NCI-H748 treated with DMSO at 0.1 percent for 48 hours (cell line): ENCODE measurements at regions not wholly inside any gene's neighbourhood (a gene's known extent, or its start where the extent isn't known, plus 50 kb on each side); places are given as distances from the start of the nearest gene placed in this dataset.

Experiments
- DNase-seq: peaks from one replicate; lab custom pipeline; 2025; lab: John Stamatoyannopoulos, UW

DNA sequence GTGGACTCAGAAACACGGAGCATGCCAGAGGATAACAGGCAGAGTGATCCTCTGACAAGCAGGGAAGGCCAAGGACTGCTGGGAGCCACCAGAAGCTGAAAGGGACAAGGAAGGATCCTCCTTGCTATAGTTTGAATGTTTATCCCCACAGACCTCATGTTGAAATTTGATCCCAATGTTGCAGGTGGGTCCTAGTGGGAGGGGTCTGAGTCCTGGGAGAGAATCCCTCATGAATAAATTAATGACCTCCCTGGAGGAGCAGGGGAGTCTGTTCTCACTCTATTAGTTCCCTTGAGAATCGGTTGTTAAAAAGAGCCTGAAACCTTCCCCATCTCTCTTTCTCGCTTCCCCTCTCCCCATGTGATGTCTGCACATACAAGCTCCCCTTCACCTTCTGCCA lies 124.4 kb downstream of the FBXO15 start:
- DNase-seq: peak; percentile 11

DNA sequence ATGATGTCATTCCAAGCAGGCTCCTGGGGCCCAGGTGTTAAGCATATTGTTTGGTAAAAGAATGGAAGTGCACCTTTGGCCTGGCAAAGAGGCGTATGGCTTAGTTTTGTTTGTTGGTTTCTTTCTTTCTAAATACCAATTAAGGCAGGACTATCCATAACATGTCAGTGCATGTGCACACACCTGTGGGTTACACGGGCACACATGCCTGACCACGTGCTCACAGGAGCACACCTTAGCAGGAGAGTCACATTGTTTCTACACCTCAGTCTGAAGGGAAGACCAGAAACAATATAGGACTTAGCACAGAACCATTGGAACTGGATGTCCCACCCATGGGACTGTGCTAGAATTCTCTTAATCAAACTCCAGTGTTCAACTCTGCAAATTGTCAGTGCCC lies 127.8 kb downstream of the FBXO15 start:
- no peak for DNase-seq

DNA sequence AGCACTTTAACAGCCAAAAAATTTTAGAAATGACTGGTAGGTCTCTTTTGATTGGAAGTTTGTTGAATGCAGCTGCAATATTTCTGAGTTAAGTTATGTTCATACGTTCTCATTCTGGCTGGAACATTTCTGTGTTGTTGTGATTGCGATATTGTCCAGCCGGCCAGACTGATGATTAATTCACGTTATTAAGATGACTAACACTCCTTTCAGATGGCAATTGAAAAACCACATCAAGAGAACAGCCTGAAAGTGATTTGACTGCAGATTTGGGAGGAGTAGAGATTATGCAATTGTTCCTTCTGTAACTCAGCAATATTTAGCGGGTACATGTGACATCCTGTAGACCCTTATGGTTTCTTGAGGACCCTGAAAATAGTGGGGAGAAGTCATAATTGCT lies 133.7 kb downstream of the FBXO15 start:
- DNase-seq: no peak

DNA sequence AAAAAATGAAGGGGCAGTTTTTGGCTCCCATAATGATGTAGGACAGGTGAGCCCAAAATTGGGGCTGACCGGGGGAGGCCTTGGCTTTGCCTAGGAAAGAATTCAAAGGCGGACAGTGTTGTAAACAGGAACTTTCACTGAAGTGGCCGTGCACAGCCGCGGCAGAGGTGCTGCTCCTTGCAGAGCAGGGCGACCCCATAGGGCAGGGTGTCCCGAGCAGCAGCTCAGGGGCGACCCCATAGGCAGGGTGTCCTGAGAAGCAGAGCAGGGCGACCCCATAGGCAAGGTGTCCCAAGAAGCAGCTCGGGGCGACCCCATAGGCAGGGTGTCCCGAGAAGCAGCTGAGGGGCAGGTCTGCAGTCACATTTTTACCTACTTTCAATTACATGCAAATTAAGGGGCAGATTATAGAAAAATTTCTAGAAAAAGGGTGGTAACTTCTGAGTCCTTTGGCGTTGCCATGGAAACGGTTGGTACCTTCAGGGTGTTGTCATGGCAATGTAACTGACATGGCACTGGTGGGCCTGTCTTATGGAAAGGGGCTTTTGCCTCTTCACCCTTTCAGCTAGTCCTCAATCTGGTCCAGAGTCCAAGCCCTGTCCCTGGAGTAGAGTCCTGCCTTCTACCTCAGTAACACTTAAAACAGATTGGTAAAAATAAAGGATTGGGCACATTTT lies 134.5 kb downstream of the FBXO15 start:
- DNase-seq: no peak

GRCh38 chr18:74006143-74006542 lies 141.5 kb downstream of the FBXO15 start:
- no peak for DNase-seq

DNA sequence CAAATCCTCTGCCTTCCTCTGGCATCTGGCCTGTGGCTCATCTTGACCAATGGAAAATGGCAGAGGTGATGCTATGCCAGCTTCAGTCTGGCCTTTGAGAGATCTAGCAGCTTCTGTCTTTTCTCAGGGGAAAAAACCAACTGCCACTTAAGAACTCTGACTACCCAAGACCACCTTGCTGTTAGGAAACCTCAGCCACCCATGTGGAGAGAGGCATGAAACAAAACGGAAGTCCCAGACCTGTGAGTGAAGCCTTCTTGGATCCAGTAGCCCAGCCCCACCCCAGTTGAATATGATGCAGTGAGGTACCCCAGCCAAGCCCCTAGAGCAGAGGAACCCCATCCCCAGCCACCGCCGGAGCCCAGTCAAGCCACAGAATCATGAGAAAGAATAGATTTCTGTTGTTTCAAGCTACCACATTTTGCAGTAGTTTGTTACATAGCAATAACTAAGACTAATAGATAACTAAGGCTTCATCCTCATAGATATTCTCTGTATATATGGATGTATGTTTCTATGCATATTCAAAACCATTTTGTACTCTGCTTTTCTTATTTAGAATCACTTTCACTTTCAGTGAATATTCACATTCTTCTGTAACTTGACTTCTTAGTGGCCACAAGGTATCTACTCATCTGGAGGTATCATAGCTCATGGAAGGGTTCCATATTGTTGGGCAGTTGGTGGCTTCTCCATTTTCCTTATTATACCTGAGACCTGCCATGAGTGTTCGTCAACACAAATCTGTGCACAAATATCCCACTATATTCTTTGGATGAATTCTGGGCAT lies 142.1 kb downstream of the FBXO15 start:
- no peak for DNase-seq

GRCh38 chr18:73992242-73993022 lies 155.2 kb downstream of the FBXO15 start:
- DNase-seq: no peak

DNA sequence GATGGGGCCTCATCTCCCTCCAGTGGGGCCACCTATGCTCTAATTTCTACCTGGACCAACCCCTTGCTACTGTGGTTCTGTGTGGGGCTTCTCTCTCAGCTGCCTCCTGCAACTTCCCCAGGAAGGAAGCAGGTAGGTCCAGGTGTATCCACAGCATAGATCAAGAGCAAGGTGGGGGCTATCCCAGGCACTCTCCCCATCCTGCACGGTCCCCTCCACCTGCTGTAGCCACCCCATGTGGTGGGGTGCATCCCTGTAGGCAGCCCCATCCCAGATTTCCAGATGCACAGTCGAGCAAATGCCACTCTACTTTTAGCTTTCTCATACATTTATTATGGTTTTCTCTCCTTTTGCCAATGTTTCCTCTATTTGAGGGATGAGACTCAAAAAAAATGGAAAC lies 156.1 kb downstream of the FBXO15 start:
- no peak for DNase-seq

DNA sequence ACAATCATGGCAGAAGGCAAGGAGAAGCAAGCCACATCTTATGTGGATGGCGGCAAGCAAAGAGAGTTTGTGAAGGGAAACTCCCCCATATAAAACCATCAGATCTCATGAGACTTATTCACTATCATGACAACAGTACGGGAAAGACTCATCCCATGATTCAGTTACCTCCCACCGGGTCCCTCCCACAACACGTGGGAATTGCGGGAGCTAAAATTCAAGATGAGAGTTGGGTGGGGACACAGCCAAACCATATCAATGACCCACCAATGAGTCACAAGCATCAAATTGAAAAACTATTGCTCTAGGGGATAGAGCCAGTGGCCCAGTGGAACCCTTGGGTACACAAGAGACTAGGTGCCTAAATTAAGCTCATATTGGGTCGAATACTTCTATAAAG lies 157.4 kb downstream of the FBXO15 start:
- no peak for DNase-seq

- DNase-seq: no peak
These were observed 160.2 kb downstream of the FBXO15 start for GRCh38 chr18:73987247-73987980.

DNA sequence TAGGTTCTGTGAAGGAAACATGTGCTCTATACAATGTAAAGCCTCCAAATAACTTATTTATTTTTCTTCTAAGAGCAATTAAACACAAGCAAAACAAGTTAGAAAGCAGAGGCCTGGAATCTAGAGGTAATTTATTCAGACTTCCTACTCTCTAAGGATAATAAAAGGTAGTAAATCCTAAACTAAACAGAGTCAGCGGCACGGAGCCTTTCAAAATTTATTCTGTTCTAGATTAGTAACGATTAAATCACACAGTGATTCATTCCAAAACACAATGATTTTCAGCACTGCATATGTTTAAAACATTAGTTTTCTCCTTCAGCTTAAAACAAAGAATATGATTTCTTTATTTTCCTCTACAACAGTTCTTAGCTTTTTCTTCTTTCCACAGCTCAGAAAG lies 160.9 kb downstream of the FBXO15 start:
- no peak for DNase-seq

DNA sequence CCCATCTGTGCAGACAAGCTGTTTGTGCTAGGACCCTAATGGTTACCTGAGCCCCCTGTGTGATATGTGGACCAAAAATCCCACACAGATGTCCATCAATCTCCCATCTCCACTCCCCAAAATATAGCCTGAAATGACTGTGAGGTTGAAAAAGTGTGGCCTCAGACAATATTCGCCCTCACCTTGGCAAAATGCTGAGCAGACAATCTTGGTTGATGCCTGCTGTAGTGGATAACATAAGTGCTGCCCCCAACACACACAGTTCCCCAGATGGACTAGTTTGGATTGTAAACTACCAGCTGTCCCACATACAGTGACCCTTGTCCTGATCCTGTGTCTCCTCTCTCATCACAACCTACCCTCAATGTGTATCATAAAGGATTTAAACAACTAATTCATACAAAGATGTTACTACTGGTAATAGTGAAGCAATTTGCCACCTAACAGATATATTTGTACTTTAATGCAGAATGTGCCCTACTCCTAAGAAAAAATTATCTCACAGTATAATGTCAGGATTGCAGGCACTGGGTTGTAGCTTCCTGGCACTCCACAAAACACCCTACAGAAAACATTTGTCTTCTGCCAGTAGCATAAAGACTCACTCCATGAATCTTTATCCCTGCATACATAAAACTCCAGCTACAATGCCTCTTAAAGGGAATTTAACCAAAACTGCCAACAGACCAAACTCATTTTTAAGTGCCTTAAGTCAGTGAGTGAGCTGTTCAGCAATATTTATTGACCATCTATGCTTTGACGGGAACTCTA lies 161.6 kb downstream of the FBXO15 start:
- DNase-seq: no peak

- DNase-seq: no peak
These were observed 163.7 kb downstream of the FBXO15 start for GRCh38 chr18:73983970-73984369.

DNA sequence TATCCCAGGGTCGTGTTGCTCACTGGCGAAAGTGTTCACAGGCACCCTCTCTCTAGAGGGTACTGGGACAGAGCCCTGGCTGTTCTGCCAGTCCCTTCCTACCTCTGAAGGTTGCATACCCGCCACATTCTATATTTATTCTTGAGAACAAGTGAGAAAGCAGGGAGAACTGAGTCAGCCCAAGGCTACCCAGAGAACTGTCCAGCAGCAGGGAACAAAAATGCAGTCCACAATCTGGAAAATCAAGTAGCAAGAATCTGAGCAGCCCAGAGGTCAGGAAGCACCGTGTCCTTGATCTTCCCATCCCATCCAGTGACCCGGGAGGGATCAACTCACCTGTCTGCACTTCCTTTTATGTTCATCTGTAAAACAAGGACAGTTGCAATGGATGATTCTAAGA lies 164.1 kb downstream of the FBXO15 start:
- DNase-seq: no peak

- DNase-seq: no peak
These were observed 165.8 kb downstream of the FBXO15 start for GRCh38 chr18:73981796-73982195.

GRCh38 chr18:73980289-73980979 lies 167.2 kb downstream of the FBXO15 start:
- DNase-seq: peak; percentile 17

GRCh38 chr18:73979742-73980141 lies 167.9 kb downstream of the FBXO15 start:
- DNase-seq: no peak

GRCh38 chr18:73976433-73976832 lies 171.2 kb downstream of the FBXO15 start:
- no peak for DNase-seq

DNA sequence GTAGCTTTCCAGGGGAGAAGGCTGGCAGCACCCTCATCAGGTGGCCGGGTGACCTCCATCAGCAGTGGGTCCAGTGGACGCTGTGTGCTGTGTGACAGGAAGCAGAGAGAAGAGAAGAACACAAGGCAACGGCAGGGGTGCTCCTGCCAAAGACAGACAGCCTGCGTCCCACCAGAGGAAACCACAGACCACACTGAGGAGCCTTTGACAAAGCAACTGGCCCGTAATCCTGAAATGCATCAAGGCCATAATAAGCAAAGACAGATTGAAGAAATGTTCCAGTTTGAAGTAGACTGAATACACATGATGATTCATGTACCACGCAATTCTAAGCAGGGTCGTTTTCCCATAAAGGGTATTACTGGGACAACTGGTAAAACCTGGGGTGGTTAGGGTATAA lies 172.4 kb downstream of the FBXO15 start:
- no peak for DNase-seq

DNA sequence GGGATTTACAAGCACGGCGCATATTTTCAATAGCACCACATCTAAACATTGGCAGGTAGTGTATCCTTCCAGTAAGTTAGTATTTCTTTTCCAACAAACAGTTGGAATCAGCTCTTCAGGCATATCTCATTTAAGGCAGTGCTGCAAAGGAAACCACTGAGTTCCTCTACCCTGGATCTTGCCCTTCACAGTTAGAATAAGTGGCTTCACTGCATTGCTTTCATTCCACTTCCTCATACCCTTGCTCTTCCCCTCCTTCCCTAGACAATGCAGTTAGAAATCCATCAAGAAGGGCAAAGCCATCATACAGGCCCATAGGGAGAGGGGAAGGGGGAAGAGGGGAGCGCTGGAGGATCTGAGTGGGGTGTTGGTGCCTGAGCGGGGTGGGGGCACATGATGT lies 173.7 kb downstream of the FBXO15 start:
- no peak for DNase-seq

DNA sequence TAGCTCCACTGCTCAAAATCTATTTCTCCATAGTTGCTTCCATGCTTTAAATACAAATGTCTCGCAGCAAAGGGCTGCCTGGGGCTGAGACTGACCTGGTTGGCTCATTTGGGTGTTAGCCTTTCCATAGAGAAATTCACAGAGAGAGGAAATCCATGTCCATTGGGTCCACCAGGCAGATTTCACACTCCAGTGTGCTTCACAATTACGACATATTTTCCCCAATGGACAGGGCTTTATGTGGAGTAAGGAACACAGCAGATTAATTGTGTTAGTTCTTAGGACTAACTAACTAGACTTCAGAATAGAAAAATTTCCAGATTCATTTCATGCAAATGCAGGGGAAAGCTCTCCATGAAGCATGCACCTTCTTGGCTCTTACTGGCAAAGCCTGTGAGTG lies 180.7 kb downstream of the FBXO15 start:
- DNase-seq: no peak
